ENCODE measurements at regions not wholly inside any gene's neighbourhood (a gene's known extent, or its start where the extent isn't known, plus 50 kb on each side); places are given as distances from the start of the nearest gene placed in this dataset.
A peak's percentile ranks its signal among the peaks of the same experiment; 100 is the strongest.

DNA sequence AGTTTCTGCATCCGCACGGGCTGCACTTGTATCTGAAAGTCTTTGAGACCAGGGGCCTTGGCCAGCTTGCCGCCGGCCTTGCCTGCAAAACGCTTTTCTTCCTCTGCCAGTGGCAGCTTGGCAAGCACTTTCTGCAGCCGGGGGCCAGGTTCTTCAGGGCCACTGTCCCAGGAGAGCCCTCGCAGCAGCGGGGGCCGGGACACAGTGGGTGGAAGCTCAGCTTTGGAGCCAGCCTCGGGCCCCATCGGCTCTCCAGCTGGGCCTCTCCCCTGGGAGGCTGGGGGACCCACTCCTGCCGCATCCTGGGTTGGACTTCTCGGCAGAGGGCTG lies 57.5 kb upstream of the LYVE1 start:
- intact Hi-C loops (cut with micrococcal nuclease), result no loop called here
- H3K36me3 Mint-ChIP-seq, result no peaks in the 10 kb centered on the region
- Histone ChIP-seq H3K4me1 (ENCODE audit: insufficient read depth, low read length) (peaks cover 27% of the 10 kb centered on the region), H3K27ac (ENCODE audit: low read depth, low read length) (no peak overlapping the region), H3K4me3 (ENCODE audit: low read length in 2 of 2) (no peak overlapping the region), H3K36me3 (ENCODE audit: insufficient read depth, low read length) (no peaks in the 10 kb centered on the region), H3K9me3 (ENCODE audit: control insufficient read depth in 1 of 2, low read length in 2 of 2) (no peaks in the 10 kb centered on the region), H3K27me3 (ENCODE audit: insufficient read depth, low read length) (no peaks in the 10 kb centered on the region)
- no peak overlapping the region for H3K27ac Mint-ChIP-seq
- DNase-seq, result no peak
- peaks cover 13 to 27% (median 17%) of the 10 kb centered on the region in 4 donors for H3K4me1 Mint-ChIP-seq
- no peak overlapping the region for H3K4me3 Mint-ChIP-seq
- ChIA-PET CTCF (ENCODE audit: partially characterized antibody) (interaction anchor here (2.2 kb wide), 1 partner anchor 28 kb away, joined by 9 read pairs; no protein-coding TSS in a partner anchor), POLR2A (ENCODE audit: partially characterized antibody) (no interaction called here)
- peaks cover 0 to 3% of the 10 kb centered on the region in 2 donors for H3K27me3 Mint-ChIP-seq
- H3K9me3 Mint-ChIP-seq, result peaks cover 0 to 2% (median 0%) of the 10 kb centered on the region in 8 donors

DNA sequence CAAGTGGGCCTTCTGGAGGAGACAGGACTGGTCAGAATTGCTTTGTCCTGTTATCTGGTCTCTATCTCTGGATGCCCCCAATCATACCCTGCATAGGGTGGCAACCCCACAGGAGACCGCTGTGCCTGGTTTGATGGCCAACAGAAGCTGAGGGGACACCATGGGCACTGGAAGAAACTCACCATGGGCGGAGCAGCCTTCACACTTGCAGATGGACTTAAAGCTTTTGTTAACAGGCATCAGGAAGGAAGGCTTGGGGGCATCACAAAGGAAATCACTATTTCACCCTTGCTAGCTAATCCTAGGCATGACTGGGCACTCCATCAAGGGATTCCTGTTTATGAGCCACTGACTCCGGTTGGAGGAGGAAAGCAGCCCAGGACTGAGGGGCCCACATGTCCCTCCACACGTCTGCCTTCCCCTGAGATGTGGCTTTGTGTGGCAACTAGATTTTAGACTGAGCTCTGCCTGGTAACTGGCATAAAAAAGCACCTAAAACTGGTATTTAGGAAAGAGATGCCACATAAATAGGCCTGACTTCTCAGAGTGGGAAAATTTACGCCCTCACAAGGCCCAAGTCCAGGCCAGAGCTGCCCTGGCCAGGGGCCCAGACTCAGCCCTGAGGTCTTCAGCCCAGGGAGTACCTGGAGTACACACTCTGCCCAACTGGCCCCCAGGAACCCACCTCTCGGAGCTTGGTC lies 57.0 kb upstream of the LYVE1 start:
- peak overlapping the region in 3 of 7 donors; percentile 22 to 37 (median 36) for H3K27ac Mint-ChIP-seq
- no peaks in the 10 kb centered on the region for H3K36me3 Mint-ChIP-seq
- peaks cover 0 to 1% of the 10 kb centered on the region in 2 donors for H3K27me3 Mint-ChIP-seq
- DNase-seq, result no peak
- H3K4me1 Mint-ChIP-seq, result peaks cover 13 to 27% (median 16%) of the 10 kb centered on the region in 4 donors
- no peak overlapping the region for H3K4me3 Mint-ChIP-seq
- CTCF ChIA-PET (ENCODE audit: partially characterized antibody), result interaction anchor here (0.7 to 2.2 kb wide), 2 partner anchors 29 to 85 kb away, joined by 4 to 9 read pairs; partner anchors contain the start of gene RNF141
- POLR2A ChIA-PET (ENCODE audit: partially characterized antibody), result no interaction called here
- H3K36me3 ChIP-seq (ENCODE audit: insufficient read depth, low read length), result no peaks in the 10 kb centered on the region
- H3K4me1 ChIP-seq (ENCODE audit: insufficient read depth, low read length), result peaks cover 27% of the 10 kb centered on the region
- no peak overlapping the region for H3K4me3 ChIP-seq (ENCODE audit: low read length in 2 of 2)
- no peak overlapping the region for H3K27ac ChIP-seq (ENCODE audit: low read depth, low read length)
- no peaks in the 10 kb centered on the region for H3K27me3 ChIP-seq (ENCODE audit: insufficient read depth, low read length)
- intact Hi-C loops (cut with micrococcal nuclease), result no loop called here
- H3K9me3 ChIP-seq (ENCODE audit: control insufficient read depth in 1 of 2, low read length in 2 of 2), result no peaks in the 10 kb centered on the region
- H3K9me3 Mint-ChIP-seq, result peaks cover 0 to 2% (median 0%) of the 10 kb centered on the region in 8 donors

DNA sequence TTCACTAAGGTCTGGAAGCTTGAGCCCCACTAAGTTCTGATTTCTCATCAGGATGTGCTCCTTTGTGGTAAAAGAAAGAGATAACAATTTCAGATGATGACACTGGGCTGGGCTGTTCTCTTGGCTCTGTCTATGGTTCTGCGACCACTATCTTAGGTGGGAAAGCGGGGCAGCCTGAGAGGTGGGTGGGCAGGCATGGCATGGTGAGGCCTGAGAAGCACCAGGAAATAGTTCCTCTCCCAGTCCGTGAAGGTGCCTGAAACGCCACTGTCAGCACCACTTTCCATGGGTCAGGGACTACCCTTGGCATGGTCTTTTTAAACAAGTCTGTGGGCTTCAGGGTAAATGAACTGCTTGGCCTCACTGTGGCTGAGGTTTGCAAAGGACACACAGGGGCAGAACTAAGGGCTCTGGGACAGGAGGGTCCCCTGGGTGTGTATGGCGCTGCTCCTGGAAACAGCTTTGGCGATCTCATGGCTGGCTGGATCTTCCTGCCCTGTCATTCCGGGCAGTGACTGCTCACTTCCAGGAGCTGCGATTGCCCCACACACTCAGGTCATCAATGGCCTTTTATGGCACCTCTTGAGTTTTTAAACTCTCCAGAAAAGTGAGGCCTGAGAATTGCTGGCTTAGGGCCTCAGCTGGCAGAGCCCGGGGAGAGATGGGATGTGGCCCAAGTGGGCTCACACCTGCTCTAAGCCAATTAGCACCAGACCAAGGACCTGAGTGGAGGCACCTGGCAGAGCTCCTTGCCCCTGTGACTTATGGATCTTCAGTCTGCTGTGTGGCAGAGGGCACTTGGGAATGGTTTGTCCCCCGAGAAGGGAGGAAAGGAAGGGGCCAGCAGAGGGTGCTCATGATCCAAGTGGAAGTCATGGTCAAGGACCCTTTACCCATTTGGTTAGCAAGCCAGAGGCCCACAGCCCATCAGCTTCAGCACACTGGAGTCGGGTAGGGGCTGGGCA lies 55.6 kb upstream of the LYVE1 start:
- POLR2A ChIA-PET (ENCODE audit: partially characterized antibody), result no interaction called here
- no peaks in the 10 kb centered on the region for H3K9me3 Mint-ChIP-seq
- H3K27me3 ChIP-seq (ENCODE audit: insufficient read depth, low read length), result no peaks in the 10 kb centered on the region
- CTCF ChIA-PET (ENCODE audit: partially characterized antibody), result interaction anchor here (1.1 to 1.4 kb wide), 2 partner anchors 31 to 210 kb away, joined by 4 to 5 read pairs; no protein-coding TSS in a partner anchor
- H3K9me3 ChIP-seq (ENCODE audit: control insufficient read depth in 1 of 2, low read length in 2 of 2), result no peaks in the 10 kb centered on the region
- peak overlapping the region; percentile 75 to 93 (median 91) for H3K27ac Mint-ChIP-seq
- peak overlapping the region in 1 of 2 donors; percentile 15 for H3K4me3 ChIP-seq (ENCODE audit: low read length in 2 of 2)
- peaks cover 13 to 27% (median 16%) of the 10 kb centered on the region in 4 donors for H3K4me1 Mint-ChIP-seq
- DNase-seq, result no peak
- no peaks in the 10 kb centered on the region for H3K27me3 Mint-ChIP-seq
- no peak overlapping the region for H3K27ac ChIP-seq (ENCODE audit: low read depth, low read length)
- intact Hi-C loops (cut with micrococcal nuclease), result no loop called here
- H3K36me3 ChIP-seq (ENCODE audit: insufficient read depth, low read length), result no peaks in the 10 kb centered on the region
- peak overlapping the region in 5 of 8 donors; percentile 45 to 71 (median 70) for H3K4me3 Mint-ChIP-seq
- H3K36me3 Mint-ChIP-seq, result no peaks in the 10 kb centered on the region
- peaks cover 27% of the 10 kb centered on the region for H3K4me1 ChIP-seq (ENCODE audit: insufficient read depth, low read length)

DNA sequence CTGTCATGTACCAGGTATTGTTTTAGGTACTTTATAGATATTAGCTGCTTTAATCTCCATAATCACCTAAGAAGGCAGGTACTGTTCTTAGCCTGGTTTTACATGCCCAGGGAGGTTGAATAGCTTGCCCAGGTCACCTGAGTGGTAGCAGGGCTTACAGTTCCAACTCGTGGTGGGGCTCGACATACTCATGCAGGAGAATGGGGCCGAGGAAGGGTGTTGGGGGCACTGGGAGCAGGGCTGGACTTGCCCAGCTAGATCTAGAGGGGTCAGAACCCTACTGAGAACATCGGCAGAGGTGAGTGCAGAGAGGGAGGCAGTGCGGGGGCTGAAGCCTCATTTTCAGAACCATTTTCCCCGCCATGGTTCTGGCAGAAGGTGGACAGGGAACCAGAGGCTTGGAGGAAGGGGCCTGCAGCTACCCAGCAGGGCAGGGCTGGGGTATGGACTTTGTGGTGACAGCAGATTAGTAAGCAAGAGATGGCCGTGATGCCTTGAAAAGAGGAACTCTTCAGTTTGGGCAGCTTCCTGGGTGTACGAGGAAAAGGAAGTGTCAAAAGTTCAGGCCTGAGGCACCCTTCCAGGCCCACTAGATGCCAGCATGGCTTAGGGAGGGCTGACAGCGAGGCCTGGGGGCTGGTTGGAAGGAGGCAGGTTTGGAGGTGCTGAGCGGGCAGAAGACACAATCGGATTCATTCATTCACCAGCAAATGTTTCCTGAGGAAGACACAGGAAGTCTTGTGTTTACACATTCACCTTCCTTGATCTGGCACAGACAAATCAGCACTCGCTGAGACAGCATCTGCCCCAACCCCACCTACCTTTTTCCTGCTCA lies 54.7 kb upstream of the LYVE1 start:
- peak overlapping the region in 1 of 2 donors; percentile 15 for H3K4me3 ChIP-seq (ENCODE audit: low read length in 2 of 2)
- CTCF ChIA-PET (ENCODE audit: partially characterized antibody), result interaction anchor here (0.7 to 1.4 kb wide), 3 partner anchors 8 to 209 kb away, joined by 3 to 5 read pairs (median 4); no protein-coding TSS in a partner anchor
- intact Hi-C loops (cut with micrococcal nuclease), result no loop called here

DNA sequence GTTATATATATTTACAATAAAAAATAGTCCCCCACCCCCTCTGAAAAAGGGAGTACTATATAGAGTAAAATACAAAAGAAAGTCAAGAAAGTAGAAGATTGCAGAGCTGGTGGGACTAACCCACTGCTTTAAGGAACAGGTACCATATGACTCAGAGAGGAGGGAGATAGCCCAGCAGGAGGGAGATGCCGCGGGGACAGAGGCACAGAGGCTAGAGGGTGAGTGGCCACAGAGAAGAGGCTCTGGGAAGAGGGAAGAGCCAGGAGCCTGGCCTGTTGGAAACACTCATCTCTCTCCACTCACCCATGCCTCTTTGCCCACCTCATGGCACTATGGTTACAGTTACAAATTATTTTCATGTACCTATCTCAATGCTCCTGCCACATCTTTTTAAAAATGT lies 53.6 kb upstream of the LYVE1 start:
- H3K9me3 ChIP-seq (ENCODE audit: control insufficient read depth in 1 of 2, low read length in 2 of 2), result no peaks in the 10 kb centered on the region
- H3K36me3 ChIP-seq (ENCODE audit: insufficient read depth, low read length), result no peaks in the 10 kb centered on the region
- Mint-ChIP-seq H3K27ac (peak overlapping the region in 2 of 7 donors; percentile 5 to 53), H3K27me3 (no peaks in the 10 kb centered on the region), H3K4me3 (peak overlapping the region in 1 of 8 donors; percentile 10), H3K9me3 (no peaks in the 10 kb centered on the region), H3K36me3 (no peaks in the 10 kb centered on the region), H3K4me1 (peaks cover 13 to 21% (median 16%) of the 10 kb centered on the region in 4 donors)
- ChIA-PET POLR2A (ENCODE audit: partially characterized antibody) (no interaction called here), CTCF (ENCODE audit: partially characterized antibody) (interaction anchor here (1.4 kb wide), 1 partner anchor 33 kb away, joined by 5 read pairs; no protein-coding TSS in a partner anchor)
- H3K27ac ChIP-seq (ENCODE audit: low read depth, low read length), result no peak overlapping the region
- H3K4me3 ChIP-seq (ENCODE audit: low read length in 2 of 2), result no peak overlapping the region
- peaks cover 16% of the 10 kb centered on the region for H3K4me1 ChIP-seq (ENCODE audit: insufficient read depth, low read length)
- intact Hi-C loops (cut with micrococcal nuclease), result no loop called here
- no peak for DNase-seq
- no peaks in the 10 kb centered on the region for H3K27me3 ChIP-seq (ENCODE audit: insufficient read depth, low read length)

More for the DNA sequence above, 54.7 kb upstream of the LYVE1 start:
- Mint-ChIP-seq H3K27me3 (no peaks in the 10 kb centered on the region), H3K36me3 (no peaks in the 10 kb centered on the region), H3K9me3 (no peaks in the 10 kb centered on the region), H3K4me1 (peaks cover 13 to 21% (median 16%) of the 10 kb centered on the region in 4 donors), H3K27ac (peak overlapping the region; percentile 75 to 93 (median 91)), H3K4me3 (peak overlapping the region in 7 of 8 donors; percentile 45 to 71 (median 58))
- Histone ChIP-seq H3K9me3 (ENCODE audit: control insufficient read depth in 1 of 2, low read length in 2 of 2) (no peaks in the 10 kb centered on the region), H3K27ac (ENCODE audit: low read depth, low read length) (no peak overlapping the region), H3K4me1 (ENCODE audit: insufficient read depth, low read length) (peaks cover 18% of the 10 kb centered on the region), H3K27me3 (ENCODE audit: insufficient read depth, low read length) (no peaks in the 10 kb centered on the region), H3K36me3 (ENCODE audit: insufficient read depth, low read length) (no peaks in the 10 kb centered on the region)
- POLR2A ChIA-PET (ENCODE audit: partially characterized antibody), result no interaction called here
- DNase-seq, result peak in 4 of 5 donors; percentile 8 to 18 (median 15)

DNA sequence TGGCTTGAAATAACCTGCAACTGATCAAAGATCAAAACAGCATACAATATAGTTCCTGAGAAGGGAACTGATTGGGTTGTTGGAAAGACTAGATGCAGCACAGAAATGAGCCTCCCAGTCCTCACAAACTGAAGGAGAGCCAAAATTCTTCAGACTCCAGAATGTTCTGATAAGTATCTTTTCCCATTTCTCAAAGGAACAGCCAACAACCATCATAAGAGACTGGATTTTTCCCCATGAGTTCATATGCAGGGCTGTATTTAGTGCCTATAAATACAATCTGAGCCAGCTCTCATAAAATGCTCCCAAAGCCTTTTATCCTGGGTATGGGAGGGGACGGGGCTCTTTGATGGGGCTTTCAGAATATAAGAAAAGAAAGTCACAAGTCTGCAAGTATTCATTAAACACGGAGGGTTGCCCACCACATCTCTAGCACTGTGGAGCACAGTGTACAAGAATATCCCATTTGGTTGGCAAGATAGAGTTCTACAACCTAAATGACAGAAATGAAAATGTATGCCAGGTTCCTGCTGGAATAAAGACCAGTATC lies 50.7 kb upstream of the LYVE1 start:
- CTCF ChIA-PET (ENCODE audit: partially characterized antibody), result interaction anchor here (1.5 kb wide), 2 partner anchors 34 to 253 kb away, joined by 3 to 5 read pairs; no protein-coding TSS in a partner anchor
- POLR2A ChIA-PET (ENCODE audit: partially characterized antibody), result no interaction called here
- no peak for DNase-seq
- H3K4me1 Mint-ChIP-seq, result peaks cover 13 to 16% (median 15%) of the 10 kb centered on the region in 4 donors
- peaks cover 0 to 4% (median 0%) of the 10 kb centered on the region in 8 donors for H3K9me3 Mint-ChIP-seq
- no peaks in the 10 kb centered on the region for H3K36me3 Mint-ChIP-seq
- H3K4me3 Mint-ChIP-seq, result no peak overlapping the region
- no peak overlapping the region for H3K27ac Mint-ChIP-seq
- Histone ChIP-seq H3K27me3 (ENCODE audit: insufficient read depth, low read length) (no peaks in the 10 kb centered on the region), H3K9me3 (ENCODE audit: control insufficient read depth in 1 of 2, low read length in 2 of 2) (no peaks in the 10 kb centered on the region), H3K36me3 (ENCODE audit: insufficient read depth, low read length) (no peaks in the 10 kb centered on the region), H3K4me3 (ENCODE audit: low read length in 2 of 2) (no peak overlapping the region), H3K27ac (ENCODE audit: low read depth, low read length) (no peak overlapping the region), H3K4me1 (ENCODE audit: insufficient read depth, low read length) (peaks cover 14% of the 10 kb centered on the region)
- intact Hi-C loops (cut with micrococcal nuclease), result no loop called here
- H3K27me3 Mint-ChIP-seq, result no peaks in the 10 kb centered on the region

Data from CD4-positive, alpha-beta memory T cell (primary cell).